ENCODE measurements at regions not wholly inside any gene's neighbourhood (a gene's known extent, or its start where the extent isn't known, plus 50 kb on each side); places are given as distances from the start of the nearest gene placed in this dataset.

DNA sequence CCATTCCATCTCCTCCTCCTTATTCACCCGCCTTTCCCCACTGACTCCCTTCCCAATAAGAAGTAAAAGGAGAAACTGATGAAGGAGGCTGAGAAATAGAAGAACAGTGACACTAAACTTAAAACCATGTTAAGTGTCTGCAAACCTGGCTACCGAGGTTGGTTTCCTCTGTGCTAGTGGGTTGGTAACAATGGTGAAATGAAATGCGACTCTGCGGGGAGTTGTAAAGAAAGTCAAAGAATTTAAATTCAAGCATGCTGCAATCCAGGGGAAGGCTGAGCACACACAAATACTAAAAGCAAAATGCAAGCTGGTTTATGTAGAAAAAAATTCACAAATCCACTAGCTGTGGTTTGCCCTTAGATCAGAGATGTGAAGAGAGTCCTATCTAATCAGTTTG lies 155.2 kb upstream of the PDE10A start:
- no peak for TF ChIP-seq BHLHE40 (IDR thresholded peaks at IDR 0.05; ENCODE audit: borderline replicate concordance)
- no peak for TF ChIP-seq HDGF (IDR thresholded peaks at IDR 0.05; ENCODE audit: borderline replicate concordance)
- TF ChIP-seq L3MBTL2 (conservative IDR thresholded peaks at IDR 0.05) = no peak
- TF ChIP-seq ZNF384 (IDR thresholded peaks at IDR 0.05) = no peak
- TF ChIP-seq NFRKB (IDR thresholded peaks at IDR 0.05) = no peak
- DNase-seq (ENCODE audit: extremely low spot score) = no peak
- ChIA-PET CTCF (no interaction called here), POLR2A (no interaction called here)

DNA sequence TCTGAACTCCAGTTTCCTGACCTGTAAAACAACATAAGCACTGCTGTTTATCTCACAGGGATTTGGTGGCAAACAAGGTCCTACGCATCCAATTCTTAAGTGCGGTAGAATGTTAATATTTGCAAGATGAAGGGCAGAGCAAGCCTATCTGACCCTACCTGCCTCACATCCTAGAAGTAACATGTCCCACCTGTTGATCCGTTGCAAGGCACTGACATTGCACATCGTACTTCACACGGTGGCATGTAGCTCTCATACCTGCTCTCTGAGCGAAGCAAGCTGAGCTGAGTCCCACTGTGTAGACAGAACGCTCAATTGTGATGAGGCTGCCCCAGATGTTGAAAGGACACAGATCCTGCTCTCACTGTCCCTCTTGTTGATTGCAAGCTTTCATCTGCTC lies 154.7 kb upstream of the PDE10A start:
- CTCF ChIA-PET = no interaction called here
- POLR2A ChIA-PET = no interaction called here
- DNase-seq (ENCODE audit: extremely low spot score) = no peak
- TF ChIP-seq ELF4 (IDR thresholded peaks at IDR 0.05) = no peak

DNA sequence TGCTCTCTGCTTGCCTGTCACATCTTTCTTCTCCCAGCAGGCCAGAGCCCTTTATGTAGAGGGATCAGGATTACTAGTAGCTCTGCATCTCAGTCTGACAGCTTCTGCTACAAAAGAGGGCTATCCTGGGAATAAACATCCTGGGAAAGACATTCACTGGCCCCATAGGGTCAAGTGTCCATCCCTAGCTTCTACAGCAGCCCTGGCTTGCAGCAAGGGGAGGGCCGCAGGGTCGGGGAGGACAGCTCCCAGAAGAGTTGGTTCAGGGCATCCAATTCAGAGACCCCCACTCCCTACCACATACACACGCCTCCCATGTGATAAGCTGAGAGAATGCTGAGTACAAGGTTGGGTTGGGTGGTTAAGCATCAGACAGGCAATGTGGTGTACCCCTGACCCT lies 154.1 kb upstream of the PDE10A start:
- no peak for DNase-seq (ENCODE audit: extremely low spot score)
- POLR2A ChIA-PET = no interaction called here
- TF ChIP-seq FOXK2 (IDR thresholded peaks at IDR 0.05) (no peak), FOXM1 (IDR thresholded peaks at IDR 0.05; ENCODE audit: borderline replicate concordance) (no peak), FOXA1 (IDR thresholded peaks at IDR 0.05) (no peak), L3MBTL2 (conservative IDR thresholded peaks at IDR 0.05) (no peak), ARNT (IDR thresholded peaks at IDR 0.05) (no peak), LEF1 (IDR thresholded peaks at IDR 0.05; ENCODE audit: borderline replicate concordance) (no peak), TARDBP (IDR thresholded peaks at IDR 0.05) (no peak), BHLHE40 (IDR thresholded peaks at IDR 0.05; ENCODE audit: borderline replicate concordance) (no peak), ZNF384 (IDR thresholded peaks at IDR 0.05) (no peak), CTBP1 (IDR thresholded peaks at IDR 0.05; ENCODE audit: borderline replicate concordance) (no peak), SUZ12 (IDR thresholded peaks at IDR 0.05) (no peak), SP1 (IDR thresholded peaks at IDR 0.05) (no peak), NFRKB (IDR thresholded peaks at IDR 0.05) (no peak), HDGF (IDR thresholded peaks at IDR 0.05; ENCODE audit: borderline replicate concordance) (no peak), ELF4 (IDR thresholded peaks at IDR 0.05) (no peak)
- TF ChIP-seq, protein P1, sequence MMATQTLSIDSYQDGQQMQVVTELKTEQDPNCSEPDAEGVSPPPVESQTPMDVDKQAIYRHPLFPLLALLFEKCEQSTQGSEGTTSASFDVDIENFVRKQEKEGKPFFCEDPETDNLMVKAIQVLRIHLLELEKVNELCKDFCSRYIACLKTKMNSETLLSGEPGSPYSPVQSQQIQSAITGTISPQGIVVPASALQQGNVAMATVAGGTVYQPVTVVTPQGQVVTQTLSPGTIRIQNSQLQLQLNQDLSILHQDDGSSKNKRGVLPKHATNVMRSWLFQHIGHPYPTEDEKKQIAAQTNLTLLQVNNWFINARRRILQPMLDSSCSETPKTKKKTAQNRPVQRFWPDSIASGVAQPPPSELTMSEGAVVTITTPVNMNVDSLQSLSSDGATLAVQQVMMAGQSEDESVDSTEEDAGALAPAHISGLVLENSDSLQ (IDR thresholded peaks at IDR 0.05) = no peak
- CTCF ChIA-PET = no interaction called here

DNA sequence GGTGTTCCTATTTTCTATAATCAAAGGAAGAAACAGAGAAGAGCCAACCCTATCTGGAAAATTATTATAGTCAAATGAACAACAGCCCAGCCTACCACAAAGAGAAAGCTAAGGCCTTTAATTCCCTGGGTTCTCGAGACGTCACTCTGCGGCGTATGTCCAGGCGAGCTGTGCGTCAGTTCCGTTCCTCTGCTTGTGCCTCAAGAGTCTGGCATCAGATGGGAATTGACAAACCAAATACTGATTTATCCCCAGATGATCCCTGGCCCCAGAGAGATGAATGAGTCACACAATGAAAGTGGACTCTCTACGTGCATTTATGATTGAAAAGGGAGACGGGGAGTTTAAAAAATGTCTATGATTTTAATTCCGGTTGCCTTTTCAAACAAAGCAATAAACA lies 151.6 kb upstream of the PDE10A start:
- ChIA-PET CTCF (no interaction called here), POLR2A (no interaction called here)
- no peak for TF ChIP-seq LEF1 (IDR thresholded peaks at IDR 0.05; ENCODE audit: borderline replicate concordance)
- no peak for TF ChIP-seq ARNT (IDR thresholded peaks at IDR 0.05)
- no peak for TF ChIP-seq FOXA1 (IDR thresholded peaks at IDR 0.05)
- TF ChIP-seq, protein P1 (IDR thresholded peaks at IDR 0.05) = no peak
- TF ChIP-seq SP1 (IDR thresholded peaks at IDR 0.05) = no peak
- TF ChIP-seq SUZ12 (IDR thresholded peaks at IDR 0.05) = no peak
- no peak for TF ChIP-seq FOXK2 (IDR thresholded peaks at IDR 0.05)
- TF ChIP-seq ZNF384 (IDR thresholded peaks at IDR 0.05) = no peak
- no peak for TF ChIP-seq HDGF (IDR thresholded peaks at IDR 0.05; ENCODE audit: borderline replicate concordance)
- TF ChIP-seq ELF4 (IDR thresholded peaks at IDR 0.05) = no peak
- TF ChIP-seq BHLHE40 (IDR thresholded peaks at IDR 0.05; ENCODE audit: borderline replicate concordance) = no peak
- no peak for TF ChIP-seq TARDBP (IDR thresholded peaks at IDR 0.05)
- TF ChIP-seq CTBP1 (IDR thresholded peaks at IDR 0.05; ENCODE audit: borderline replicate concordance) = no peak
- no peak for TF ChIP-seq NFRKB (IDR thresholded peaks at IDR 0.05)
- TF ChIP-seq L3MBTL2 (conservative IDR thresholded peaks at IDR 0.05) = no peak
- TF ChIP-seq FOXM1 (IDR thresholded peaks at IDR 0.05; ENCODE audit: borderline replicate concordance) = no peak
- no peak for DNase-seq (ENCODE audit: extremely low spot score)

DNA sequence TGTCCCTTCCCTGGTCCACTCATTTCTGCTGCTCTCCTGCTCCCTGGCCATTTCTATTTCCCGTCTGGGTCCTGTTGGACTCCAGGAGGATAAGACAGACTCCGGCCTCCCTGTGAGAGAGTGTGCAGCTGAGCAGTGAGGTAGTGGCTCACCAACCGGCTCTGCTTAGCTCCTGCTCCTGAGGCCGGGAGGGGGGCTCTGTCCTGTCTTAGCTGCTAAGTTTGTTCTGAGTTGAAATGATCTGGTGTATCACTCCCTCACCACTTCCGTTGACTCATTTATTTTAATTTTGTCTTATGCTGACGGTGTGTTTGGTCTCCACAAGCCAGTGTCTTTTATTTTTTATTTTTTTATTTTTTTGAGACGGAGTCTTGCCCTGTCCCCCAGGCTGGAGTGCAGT lies 148.5 kb upstream of the PDE10A start:
- ChIA-PET CTCF (interaction anchor here (0.5 to 0.6 kb wide), 2 partner anchors 82 to 152 kb away, joined by 3 to 4 read pairs; no protein-coding TSS in a partner anchor), POLR2A (no interaction called here)
- no peak for TF ChIP-seq CTBP1 (IDR thresholded peaks at IDR 0.05; ENCODE audit: borderline replicate concordance)
- TF ChIP-seq FOXK2 (IDR thresholded peaks at IDR 0.05) = no peak
- TF ChIP-seq ZNF384 (IDR thresholded peaks at IDR 0.05) = no peak
- TF ChIP-seq FOXA1 (IDR thresholded peaks at IDR 0.05) = no peak
- TF ChIP-seq FOXM1 (IDR thresholded peaks at IDR 0.05; ENCODE audit: borderline replicate concordance) = no peak
- TF ChIP-seq NFRKB (IDR thresholded peaks at IDR 0.05) = no peak
- no peak for TF ChIP-seq ELF4 (IDR thresholded peaks at IDR 0.05)
- no peak for TF ChIP-seq HDGF (IDR thresholded peaks at IDR 0.05; ENCODE audit: borderline replicate concordance)
- TF ChIP-seq SUZ12 (IDR thresholded peaks at IDR 0.05) = no peak
- no peak for TF ChIP-seq SP1 (IDR thresholded peaks at IDR 0.05)
- TF ChIP-seq BHLHE40 (IDR thresholded peaks at IDR 0.05; ENCODE audit: borderline replicate concordance) = no peak
- TF ChIP-seq ARNT (IDR thresholded peaks at IDR 0.05) = no peak
- TF ChIP-seq, protein P1 (IDR thresholded peaks at IDR 0.05) = no peak
- TF ChIP-seq TARDBP (IDR thresholded peaks at IDR 0.05) = no peak
- TF ChIP-seq L3MBTL2 (conservative IDR thresholded peaks at IDR 0.05) = no peak
- TF ChIP-seq LEF1 (IDR thresholded peaks at IDR 0.05; ENCODE audit: borderline replicate concordance) = no peak
- DNase-seq (ENCODE audit: extremely low spot score) = no peak

DNA sequence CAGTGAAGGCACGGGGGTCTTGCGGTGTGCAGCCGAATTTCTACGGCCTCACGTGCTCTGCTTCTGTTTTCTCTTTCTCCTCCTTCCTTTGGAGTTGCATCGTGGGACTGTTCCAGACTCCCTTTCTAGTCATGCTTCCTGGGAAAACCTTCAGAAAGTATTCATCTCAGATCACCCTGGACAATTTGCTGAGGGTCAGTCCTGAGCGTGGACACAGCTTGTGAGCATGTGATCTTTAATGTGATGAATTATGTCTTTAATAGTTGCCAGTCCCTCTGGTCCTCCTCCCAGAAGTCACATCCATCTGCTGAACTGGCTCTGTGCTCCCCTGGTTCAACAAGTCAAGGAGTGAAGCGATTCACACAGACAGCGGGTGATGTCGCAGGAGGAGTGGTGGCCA lies 145.0 kb upstream of the PDE10A start:
- CTCF ChIA-PET = no interaction called here
- TF ChIP-seq SUZ12 (IDR thresholded peaks at IDR 0.05) = no peak
- TF ChIP-seq LEF1 (IDR thresholded peaks at IDR 0.05; ENCODE audit: borderline replicate concordance) = no peak
- TF ChIP-seq CTBP1 (IDR thresholded peaks at IDR 0.05; ENCODE audit: borderline replicate concordance) = no peak
- TF ChIP-seq FOXA1 (IDR thresholded peaks at IDR 0.05) = no peak
- no peak for TF ChIP-seq HDGF (IDR thresholded peaks at IDR 0.05; ENCODE audit: borderline replicate concordance)
- DNase-seq (ENCODE audit: extremely low spot score) = no peak
- POLR2A ChIA-PET = no interaction called here

All from HEK293T (cell line).